ENCODE measurements at regions not wholly inside any gene's neighbourhood (a gene's known extent, or its start where the extent isn't known, plus 50 kb on each side); places are given as distances from the start of the nearest gene placed in this dataset.

DNA sequence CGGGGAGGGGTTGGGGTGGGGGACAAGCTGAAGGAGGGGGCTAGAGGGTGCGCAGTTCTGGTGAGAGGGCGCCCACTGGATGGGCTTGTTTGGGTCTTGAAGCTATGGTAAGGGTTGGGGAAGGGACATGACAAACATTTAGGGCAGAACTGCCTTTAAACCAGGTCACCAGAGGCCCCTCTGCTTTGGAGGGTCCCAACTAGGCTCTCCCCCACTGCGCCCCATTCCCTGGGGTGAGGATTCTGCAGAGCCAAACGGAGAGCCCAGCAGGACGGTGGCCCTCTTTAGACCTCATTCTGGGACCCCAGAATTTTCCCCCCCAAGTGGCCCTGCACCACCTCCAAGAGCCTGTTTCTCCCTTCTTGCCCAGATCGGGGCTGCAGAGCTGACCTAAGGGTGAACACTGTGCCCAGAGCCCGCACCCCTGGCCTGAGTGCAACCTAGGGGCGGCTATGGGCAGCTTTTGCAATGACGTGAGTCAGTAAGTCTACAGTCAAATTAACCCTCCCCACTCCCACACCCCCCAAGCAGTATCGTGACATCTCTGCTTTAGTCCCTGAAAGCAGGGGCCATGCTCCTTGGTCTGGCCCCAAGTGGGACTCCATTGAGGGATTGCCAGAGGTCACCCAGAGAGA is 593.8 kb downstream of the MATN1 start (continued):
- TF ChIP-seq ZNF302 (CRISPR knock-in tag; IDR thresholded peaks at IDR 0.05) = no peak
- no peak for TF ChIP-seq EHF (CRISPR knock-in tag; IDR thresholded peaks at IDR 0.05)
- TF ChIP-seq FOSB (CRISPR knock-in tag; IDR thresholded peaks at IDR 0.05) = no peak
- TF ChIP-seq, protein P1, sequence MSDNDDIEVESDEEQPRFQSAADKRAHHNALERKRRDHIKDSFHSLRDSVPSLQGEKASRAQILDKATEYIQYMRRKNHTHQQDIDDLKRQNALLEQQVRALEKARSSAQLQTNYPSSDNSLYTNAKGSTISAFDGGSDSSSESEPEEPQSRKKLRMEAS (IDR thresholded peaks at IDR 0.05) = no peak
- TF ChIP-seq, protein P2, sequence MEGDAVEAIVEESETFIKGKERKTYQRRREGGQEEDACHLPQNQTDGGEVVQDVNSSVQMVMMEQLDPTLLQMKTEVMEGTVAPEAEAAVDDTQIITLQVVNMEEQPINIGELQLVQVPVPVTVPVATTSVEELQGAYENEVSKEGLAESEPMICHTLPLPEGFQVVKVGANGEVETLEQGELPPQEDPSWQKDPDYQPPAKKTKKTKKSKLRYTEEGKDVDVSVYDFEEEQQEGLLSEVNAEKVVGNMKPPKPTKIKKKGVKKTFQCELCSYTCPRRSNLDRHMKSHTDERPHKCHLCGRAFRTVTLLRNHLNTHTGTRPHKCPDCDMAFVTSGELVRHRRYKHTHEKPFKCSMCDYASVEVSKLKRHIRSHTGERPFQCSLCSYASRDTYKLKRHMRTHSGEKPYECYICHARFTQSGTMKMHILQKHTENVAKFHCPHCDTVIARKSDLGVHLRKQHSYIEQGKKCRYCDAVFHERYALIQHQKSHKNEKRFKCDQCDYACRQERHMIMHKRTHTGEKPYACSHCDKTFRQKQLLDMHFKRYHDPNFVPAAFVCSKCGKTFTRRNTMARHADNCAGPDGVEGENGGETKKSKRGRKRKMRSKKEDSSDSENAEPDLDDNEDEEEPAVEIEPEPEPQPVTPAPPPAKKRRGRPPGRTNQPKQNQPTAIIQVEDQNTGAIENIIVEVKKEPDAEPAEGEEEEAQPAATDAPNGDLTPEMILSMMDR (IDR thresholded peaks at IDR 0.05) = no peak
- TF ChIP-seq, protein P3, sequence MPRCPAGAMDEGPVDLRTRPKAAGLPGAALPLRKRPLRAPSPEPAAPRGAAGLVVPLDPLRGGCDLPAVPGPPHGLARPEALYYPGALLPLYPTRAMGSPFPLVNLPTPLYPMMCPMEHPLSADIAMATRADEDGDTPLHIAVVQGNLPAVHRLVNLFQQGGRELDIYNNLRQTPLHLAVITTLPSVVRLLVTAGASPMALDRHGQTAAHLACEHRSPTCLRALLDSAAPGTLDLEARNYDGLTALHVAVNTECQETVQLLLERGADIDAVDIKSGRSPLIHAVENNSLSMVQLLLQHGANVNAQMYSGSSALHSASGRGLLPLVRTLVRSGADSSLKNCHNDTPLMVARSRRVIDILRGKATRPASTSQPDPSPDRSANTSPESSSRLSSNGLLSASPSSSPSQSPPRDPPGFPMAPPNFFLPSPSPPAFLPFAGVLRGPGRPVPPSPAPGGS (IDR thresholded peaks at IDR 0.05) = no peak
- no peak for TF ChIP-seq NPAS2 (CRISPR knock-in tag; IDR thresholded peaks at IDR 0.05; ENCODE audit: borderline replicate concordance)
- no peak for TF ChIP-seq MYC (IDR thresholded peaks at IDR 0.05; ENCODE audit: borderline replicate concordance, low read length)
- TF ChIP-seq POLR2AphosphoS2 (conservative IDR thresholded peaks at IDR 0.05; ENCODE audit: low read length) = no peak
- no peak for TF ChIP-seq EHMT2 (IDR thresholded peaks at IDR 0.05; ENCODE audit: low read depth)
- TF ChIP-seq, protein P4, sequence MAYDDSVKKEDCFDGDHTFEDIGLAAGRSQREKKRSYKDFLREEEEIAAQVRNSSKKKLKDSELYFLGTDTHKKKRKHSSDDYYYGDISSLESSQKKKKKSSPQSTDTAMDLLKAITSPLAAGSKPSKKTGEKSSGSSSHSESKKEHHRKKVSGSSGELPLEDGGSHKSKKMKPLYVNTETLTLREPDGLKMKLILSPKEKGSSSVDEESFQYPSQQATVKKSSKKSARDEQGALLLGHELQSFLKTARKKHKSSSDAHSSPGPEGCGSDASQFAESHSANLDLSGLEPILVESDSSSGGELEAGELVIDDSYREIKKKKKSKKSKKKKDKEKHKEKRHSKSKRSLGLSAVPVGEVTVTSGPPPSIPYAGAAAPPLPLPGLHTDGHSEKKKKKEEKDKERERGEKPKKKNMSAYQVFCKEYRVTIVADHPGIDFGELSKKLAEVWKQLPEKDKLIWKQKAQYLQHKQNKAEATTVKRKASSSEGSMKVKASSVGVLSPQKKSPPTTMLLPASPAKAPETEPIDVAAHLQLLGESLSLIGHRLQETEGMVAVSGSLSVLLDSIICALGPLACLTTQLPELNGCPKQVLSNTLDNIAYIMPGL (CRISPR knock-in tag; IDR thresholded peaks at IDR 0.05; ENCODE audit: borderline replicate concordance) = no peak
- TF ChIP-seq RNF2 (IDR thresholded peaks at IDR 0.05; ENCODE audit: borderline replicate concordance, low read depth) = no peak

DNA sequence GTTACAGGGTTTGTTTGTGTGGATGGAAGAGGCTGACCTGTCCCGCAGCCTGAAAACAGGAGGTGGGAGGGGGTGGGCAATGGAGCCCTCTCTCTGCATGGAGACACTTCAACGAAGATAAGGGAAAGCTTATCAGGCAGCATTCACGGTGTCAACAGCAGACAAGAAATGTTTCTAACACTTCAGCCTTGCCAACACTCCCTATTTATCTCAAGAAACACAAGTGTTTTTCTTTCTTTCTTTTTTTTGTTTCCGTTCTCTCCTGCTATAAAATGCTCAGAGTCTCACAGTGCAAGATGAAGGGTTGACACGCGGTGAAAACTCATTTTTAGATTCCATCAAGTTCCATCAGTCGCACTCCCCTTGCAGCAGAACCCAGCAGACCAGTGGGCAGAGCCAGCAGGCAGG is 594.4 kb downstream of the MATN1 start:
- CTCF ChIA-PET = interaction anchor here (1.8 kb wide), 1 partner anchor 893 kb away, joined by 6 read pairs; the partner anchor contains the start of gene PTPRU
- TF ChIP-seq PHF8 (IDR thresholded peaks at IDR 0.05; ENCODE audit: borderline replicate concordance, low read depth) (no peak), FOXS1 (CRISPR knock-in tag; IDR thresholded peaks at IDR 0.05) (no peak), ZSCAN20 (CRISPR knock-in tag; IDR thresholded peaks at IDR 0.05) (no peak)
- H3K4me3 ChIP-seq = no peak overlapping the region
- H3K4me2 ChIP-seq = no peak overlapping the region
- no peak overlapping the region for H3K27ac ChIP-seq
- DNase-seq (ENCODE audit: low read depth in 1 of 2, low spot score in 1 of 2) (no peak), ATAC-seq (no peak), FAIRE-seq (no peak)
- no peaks in the 10 kb centered on the region for H3K9me3 ChIP-seq
- no peaks in the 10 kb centered on the region for H3K4me1 ChIP-seq
- POLR2A ChIA-PET = no interaction called here
- WGBS (ENCODE audit: missing lambda C conversion rate) = 5% methylated on average over 6 of the region's 7 CpGs

DNA sequence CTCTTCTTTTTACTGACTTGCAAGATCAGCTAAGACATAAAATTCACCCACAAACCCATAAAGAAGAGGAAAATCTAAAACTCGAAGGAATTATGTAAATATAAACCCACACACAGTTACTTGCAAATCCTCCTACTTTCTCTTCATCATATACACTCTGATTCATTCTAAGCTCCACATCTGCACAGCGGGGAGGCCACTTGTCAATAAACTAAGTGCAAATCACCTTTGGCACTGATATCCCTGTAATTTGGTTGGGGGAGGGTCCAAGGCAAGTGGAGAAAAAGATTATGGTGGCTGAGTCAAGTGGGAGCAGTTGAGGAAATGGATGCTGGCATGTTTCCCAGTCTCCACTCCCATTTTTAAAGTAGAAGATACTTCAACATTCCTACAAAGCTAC is 596.5 kb downstream of the MATN1 start:
- DNase-seq (ENCODE audit: low read depth in 1 of 2, low spot score in 1 of 2) (no peak), FAIRE-seq (no peak), ATAC-seq (no peak)
- CTCF ChIA-PET = no interaction called here
- H3K4me1 ChIP-seq = no peaks in the 10 kb centered on the region
- no peak overlapping the region for H3K4me2 ChIP-seq
- no peak overlapping the region for H3K27ac ChIP-seq
- TF ChIP-seq TFCP2L1 (CRISPR knock-in tag; IDR thresholded peaks at IDR 0.05) = no peak
- no peak for TF ChIP-seq EHF (CRISPR knock-in tag; IDR thresholded peaks at IDR 0.05)
- no peak for TF ChIP-seq KDM1A (IDR thresholded peaks at IDR 0.05; ENCODE audit: low read depth)
- TF ChIP-seq HEYL (CRISPR knock-in tag; IDR thresholded peaks at IDR 0.05) = no peak
- no peak for TF ChIP-seq RFX5 (IDR thresholded peaks at IDR 0.05)
- no peak overlapping the region for H3K4me3 ChIP-seq
- POLR2A ChIA-PET = no interaction called here
- WGBS (ENCODE audit: missing lambda C conversion rate) = 4% methylated on average over 2 of the region's 2 CpGs
- no peaks in the 10 kb centered on the region for H3K9me3 ChIP-seq
